Panc1 (cell line): ENCODE measurements at regions not wholly inside any gene's neighbourhood (a gene's known extent, or its start where the extent isn't known, plus 50 kb on each side); places are given as distances from the start of the nearest gene placed in this dataset.

Source experiments
- ATAC-seq: fragments of 200-7000 bp; cut with Tn5 transposase; 2 replicates; pipeline ENCODE4 v1.9.1; 2020; ENCODE audit warnings: mild to moderate bottlenecking, moderate library complexity
- BruUV-seq: library from RNA; stranded (reverse); fragments of 400-500 nt; replicated peaks from 2 replicates; lab custom pipeline; 2021; lab: Mats Ljungman, UMichigan
- CTCF ChIA-PET: fragments of 300-600 bp; sonication (Branson Sonifier 250); formaldehyde crosslinking; loops from one replicate; lab custom pipeline; 2022; ENCODE audit warnings: antibody characterized with exemption; lab: Charles Lee
- POLR2A ChIA-PET: fragments of 300-600 bp; sonication (Branson Sonifier 250); formaldehyde crosslinking; loops from one replicate; lab custom pipeline; 2022; ENCODE audit warnings: antibody characterized with exemption; lab: Charles Lee
- DNase-seq: peaks from one replicate; pipeline ENCODE4 v3.0.0-alpha.2; 2010; ENCODE audit warnings: low read depth, low spot score
- H3K27ac ChIP-seq: 2 replicates; pipeline ENCODE4 v1.5.1; 2011; ENCODE audit warnings: mild to moderate bottlenecking, low read length, inconsistent platforms
- H3K27me3 ChIP-seq: fragments of 200-500 bp; sonication (Bioruptor generic); 2 replicates; pipeline ENCODE4 v1.6.0; 2014; ENCODE audit warnings: low read length, inconsistent platforms; ENCODE audit not compliant: control insufficient read depth, insufficient read depth
- H3K36me3 ChIP-seq: fragments of 200-500 bp; sonication (Bioruptor generic); 2 replicates; pipeline ENCODE4 v1.5.1; 2014; ENCODE audit warnings: inconsistent platforms, mild to moderate bottlenecking, low read length, moderate library complexity; ENCODE audit not compliant: control insufficient read depth, insufficient read depth
- H3K4me1 ChIP-seq: 2 replicates; pipeline ENCODE4 v1.5.1; 2011; ENCODE audit warnings: inconsistent platforms, mild to moderate bottlenecking, low read length, moderate library complexity; ENCODE audit not compliant: control insufficient read depth, insufficient read depth
- H3K4me3 ChIP-seq, 2 experiments: 2 replicates each; pipeline ENCODE4 v1.5.1; 2011 to 2012; ENCODE audit warnings: low read depth in 2 of 2, low read length in 2 of 2, mild to moderate bottlenecking in 2 of 2, inconsistent platforms in 1 of 2, moderate library complexity in 1 of 2
- H3K9me3 ChIP-seq: fragments of 200-500 bp; sonication (Bioruptor generic); 2 replicates; pipeline ENCODE4 v1.5.1; 2014; ENCODE audit warnings: low read depth, mild to moderate bottlenecking, inconsistent platforms, low read length, moderate library complexity; ENCODE audit not compliant: control insufficient read depth, insufficient read depth
- CTCF ChIP-seq: fragments of 450-650 bp; IDR thresholded peaks from 2 replicates; pipeline ENCODE4 v1.5.1; 2017; ENCODE audit warnings: mild to moderate bottlenecking
- POLR2AphosphoS5 ChIP-seq: IDR thresholded peaks from 2 replicates; pipeline ENCODE4 v1.6.1; 2012; ENCODE audit warnings: mild to moderate bottlenecking, low read depth, low read length, moderate library complexity
- REST ChIP-seq, 2 experiments: IDR thresholded peaks; 2 replicates each; pipeline ENCODE4 v1.6.1; 2011 to 2012; ENCODE audit warnings: low read depth in 2 of 2, control low read depth in 1 of 2, low read length in 1 of 2, mild to moderate bottlenecking in 1 of 2, moderate library complexity in 1 of 2; ENCODE audit not compliant: insufficient read depth in 1 of 2
- SIN3A ChIP-seq: IDR thresholded peaks from 2 replicates; pipeline ENCODE4 v1.6.1; 2012; ENCODE audit warnings: low read depth, mild to moderate bottlenecking, low read length, moderate library complexity, borderline replicate concordance; ENCODE audit not compliant: insufficient read depth
- TCF7L2 ChIP-seq: IDR thresholded peaks from 2 replicates; pipeline ENCODE4 v1.6.1; 2011; ENCODE audit warnings: mild to moderate bottlenecking, low read depth, low read length, inconsistent platforms
- in situ Hi-C: cut with HindIII; loops from 2 replicates; pipeline ENCODE4 v1.10.0; 2016; ENCODE audit warnings: low sequenced_read_pairs, low pct_unique_long_range_greater_than_20kb
- intact Hi-C: fragments of 100-400 bp; cut with micrococcal nuclease; formaldehyde crosslinking; loops from one replicate; pipeline ENCODE4 v1.10.0; 2022; ENCODE audit not compliant: unreplicated experiment

- TF ChIP-seq REST (IDR thresholded peaks at IDR 0.05; ENCODE audit: insufficient read depth in 1 of 2, low read depth in 2 of 2, low read length in 1 of 2) (no peak), CTCF (no peak), TCF7L2 (no peak), SIN3A (no peak), POLR2AphosphoS5 (no peak)
- POLR2A ChIA-PET, result no interaction called here
- Histone ChIP-seq H3K27ac (no peak overlapping the region), H3K36me3 (no peaks in the 10 kb centered on the region), H3K4me3 (no peak overlapping the region), H3K4me1 (no peaks in the 10 kb centered on the region), H3K27me3 (no peaks in the 10 kb centered on the region), H3K9me3 (no peaks in the 10 kb centered on the region)
- ATAC-seq, result no peak
- no peak for DNase-seq
- in situ Hi-C loops, result no loop called here
- intact Hi-C loops, result no loop called here
- CTCF ChIA-PET, result no interaction called here
- BruUV-seq, result no TSS peak
Measured at GRCh38 chr10:9615189-9615588, 1402.5 kb upstream of the CELF2 start.

GRCh38 chr10:9621216-9621615 is 1396.5 kb upstream of the CELF2 start:
- in situ Hi-C loops (no loop called here), intact Hi-C loops (no loop called here)
- BruUV-seq, result no TSS peak
- Histone ChIP-seq H3K36me3 (no peaks in the 10 kb centered on the region), H3K9me3 (no peaks in the 10 kb centered on the region), H3K4me3 (no peak overlapping the region), H3K27ac (no peak overlapping the region), H3K27me3 (no peaks in the 10 kb centered on the region), H3K4me1 (no peaks in the 10 kb centered on the region)
- POLR2A ChIA-PET, result no interaction called here
- TF ChIP-seq POLR2AphosphoS5, result no peak
- TF ChIP-seq CTCF, result no peak
- no peak for TF ChIP-seq REST (IDR thresholded peaks at IDR 0.05; ENCODE audit: insufficient read depth in 1 of 2, low read depth in 2 of 2, low read length in 1 of 2)
- TF ChIP-seq SIN3A, result no peak
- no peak for TF ChIP-seq TCF7L2
- CTCF ChIA-PET, result no interaction called here
- DNase-seq, result no peak
- no peak for ATAC-seq
